AG10803 (cell line): ENCODE measurements at regions not wholly inside any gene's neighbourhood (a gene's known extent, or its start where the extent isn't known, plus 50 kb on each side); places are given as distances from the start of the nearest gene placed in this dataset.

Experiments used
- DNase-seq: peaks from one replicate; pipeline ENCODE4 v3.0.0; 2010; ENCODE audit warnings: low read depth
- H3K4me3 ChIP-seq: 2 replicates; pipeline ENCODE4 v1.5.1; 2011; ENCODE audit warnings: mild to moderate bottlenecking, low read length, control low read depth
- TF ChIP-seq, protein P1 (sequence below): conservative IDR thresholded peaks from 2 replicates; pipeline ENCODE4 v1.5.1; 2011; ENCODE audit warnings: mild to moderate bottlenecking, low read length, control low read depth, inconsistent platforms

- no peak overlapping the region for H3K4me3 ChIP-seq
- DNase-seq, result no peak
Measured at GRCh38 chr1:80836505-80836904, 964.2 kb upstream of the ADGRL2 start.

DNA sequence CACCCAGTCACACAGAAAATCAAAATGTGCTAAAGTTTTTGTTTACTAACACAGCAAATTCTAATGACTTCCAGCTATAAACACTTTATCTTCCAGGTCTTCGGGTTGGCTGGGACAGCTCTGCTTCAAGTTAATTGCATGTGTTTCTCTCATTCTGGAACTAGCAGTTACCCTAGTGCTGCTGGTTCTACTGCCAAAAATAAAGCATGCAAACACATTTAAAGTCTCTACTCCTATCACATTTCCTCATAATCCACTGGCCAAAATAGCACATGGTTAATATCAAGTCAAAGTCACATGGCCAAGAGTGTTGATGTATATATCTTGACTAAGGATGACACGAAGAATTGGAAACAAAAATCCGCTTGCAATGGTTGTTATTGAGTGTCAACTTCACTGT is 973.1 kb upstream of the ADGRL2 start:
- TF ChIP-seq, protein P1, sequence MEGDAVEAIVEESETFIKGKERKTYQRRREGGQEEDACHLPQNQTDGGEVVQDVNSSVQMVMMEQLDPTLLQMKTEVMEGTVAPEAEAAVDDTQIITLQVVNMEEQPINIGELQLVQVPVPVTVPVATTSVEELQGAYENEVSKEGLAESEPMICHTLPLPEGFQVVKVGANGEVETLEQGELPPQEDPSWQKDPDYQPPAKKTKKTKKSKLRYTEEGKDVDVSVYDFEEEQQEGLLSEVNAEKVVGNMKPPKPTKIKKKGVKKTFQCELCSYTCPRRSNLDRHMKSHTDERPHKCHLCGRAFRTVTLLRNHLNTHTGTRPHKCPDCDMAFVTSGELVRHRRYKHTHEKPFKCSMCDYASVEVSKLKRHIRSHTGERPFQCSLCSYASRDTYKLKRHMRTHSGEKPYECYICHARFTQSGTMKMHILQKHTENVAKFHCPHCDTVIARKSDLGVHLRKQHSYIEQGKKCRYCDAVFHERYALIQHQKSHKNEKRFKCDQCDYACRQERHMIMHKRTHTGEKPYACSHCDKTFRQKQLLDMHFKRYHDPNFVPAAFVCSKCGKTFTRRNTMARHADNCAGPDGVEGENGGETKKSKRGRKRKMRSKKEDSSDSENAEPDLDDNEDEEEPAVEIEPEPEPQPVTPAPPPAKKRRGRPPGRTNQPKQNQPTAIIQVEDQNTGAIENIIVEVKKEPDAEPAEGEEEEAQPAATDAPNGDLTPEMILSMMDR, result no peak
- H3K4me3 ChIP-seq, result no peak overlapping the region
- no peak for DNase-seq

More at GRCh38 chr1:80836505-80836904, 964.2 kb upstream of the ADGRL2 start:
- TF ChIP-seq, protein P1, result no peak

DNA sequence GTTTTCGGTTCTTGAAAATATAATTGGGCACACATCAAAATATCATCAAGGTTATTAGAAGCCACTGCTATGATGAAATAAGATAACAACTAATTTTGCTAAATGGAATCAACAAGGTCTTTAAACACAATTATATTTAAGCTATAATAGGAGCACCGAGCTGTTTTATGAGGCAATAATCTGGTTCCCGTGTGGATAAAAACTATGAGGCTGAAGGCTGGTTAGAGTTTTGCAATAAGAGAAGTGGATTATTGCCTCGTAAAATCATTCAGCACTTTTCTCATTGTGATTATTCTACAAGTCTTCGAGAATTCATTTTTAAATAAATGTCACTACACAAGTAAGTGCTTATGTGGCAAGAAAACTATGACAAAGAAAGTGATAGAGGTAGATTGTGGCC is 975.7 kb upstream of the ADGRL2 start:
- H3K4me3 ChIP-seq, result no peak overlapping the region
- DNase-seq, result no peak
- TF ChIP-seq, protein P1, result no peak

- no peak for DNase-seq
- no peak overlapping the region for H3K4me3 ChIP-seq
- TF ChIP-seq, protein P1, result no peak
Measured at GRCh38 chr1:80818211-80818610, 982.5 kb upstream of the ADGRL2 start.

GRCh38 chr1:80807981-80808380 is 992.8 kb upstream of the ADGRL2 start:
- DNase-seq, result no peak
- TF ChIP-seq, protein P1, result no peak
- H3K4me3 ChIP-seq, result no peak overlapping the region

DNA sequence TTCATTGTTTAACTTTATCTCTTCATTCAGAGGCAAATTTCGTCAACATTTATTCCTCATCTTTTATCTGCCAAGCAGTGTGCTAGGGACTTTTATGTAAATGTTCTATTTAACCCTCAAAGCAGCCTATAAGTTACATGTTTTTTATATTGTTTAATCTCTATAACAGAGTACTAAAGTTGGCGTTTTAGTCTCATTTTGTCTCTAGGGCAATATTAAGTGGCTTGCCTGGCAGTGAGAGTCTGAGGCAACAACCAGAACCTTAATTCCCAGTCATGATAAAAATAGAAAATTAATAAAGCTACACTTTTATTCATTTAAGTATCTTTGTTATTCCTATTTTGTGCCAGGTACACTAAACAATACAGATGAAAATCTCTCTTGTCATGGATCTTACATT is 994.3 kb upstream of the ADGRL2 start:
- no peak overlapping the region for H3K4me3 ChIP-seq
- TF ChIP-seq, protein P1, result no peak
- no peak for DNase-seq

DNA sequence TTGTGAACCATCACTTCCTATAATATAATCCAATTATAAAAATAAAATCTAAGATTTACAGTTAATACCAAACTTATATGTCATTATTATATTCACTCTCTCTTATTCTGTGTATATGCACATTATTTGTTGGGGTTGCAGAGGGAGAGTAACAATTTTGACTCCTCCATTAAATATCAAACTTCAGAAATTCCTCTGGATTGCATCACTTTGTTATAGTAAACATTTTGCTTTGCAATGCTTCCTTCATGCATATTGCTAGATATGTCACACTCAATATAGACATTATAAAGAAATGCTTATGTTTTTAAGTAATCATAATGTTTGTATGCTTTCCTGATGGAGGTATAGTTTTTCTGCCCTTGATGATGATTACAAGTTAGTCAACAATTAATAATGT is 999.0 kb upstream of the ADGRL2 start:
- TF ChIP-seq, protein P1, result no peak
- no peak for DNase-seq
- H3K4me3 ChIP-seq, result no peak overlapping the region
